ENCODE measurements at regions not wholly inside any gene's neighbourhood (a gene's known extent, or its start where the extent isn't known, plus 50 kb on each side); places are given as distances from the start of the nearest gene placed in this dataset.

- no peak overlapping the region for H3K4me3 ChIP-seq (ENCODE audit: low read depth, low read length)
- DNase-seq (ENCODE audit: low read depth), result no peak
- TF ChIP-seq CTCF (conservative IDR thresholded peaks at IDR 0.05; ENCODE audit: low read depth, low read length), result no peak
Measured at GRCh38 chr16:87133966-87134627, 183.1 kb downstream of the C16orf95 start.

GRCh38 chr16:87134628-87134995, 182.6 kb downstream of the C16orf95 start:
- no peak for DNase-seq (ENCODE audit: low read depth)
- TF ChIP-seq CTCF (conservative IDR thresholded peaks at IDR 0.05; ENCODE audit: low read depth, low read length), result no peak
- H3K4me3 ChIP-seq (ENCODE audit: low read depth, low read length), result no peak overlapping the region

GRCh38 chr16:87135246-87136030, 181.8 kb downstream of the C16orf95 start:
- no peak for TF ChIP-seq CTCF (conservative IDR thresholded peaks at IDR 0.05; ENCODE audit: low read depth, low read length)
- DNase-seq (ENCODE audit: low read depth), result no peak
- H3K4me3 ChIP-seq (ENCODE audit: low read depth, low read length), result no peak overlapping the region

- DNase-seq (ENCODE audit: low read depth), result no peak
- no peak for TF ChIP-seq CTCF (conservative IDR thresholded peaks at IDR 0.05; ENCODE audit: low read depth, low read length)
- no peak overlapping the region for H3K4me3 ChIP-seq (ENCODE audit: low read depth, low read length)
Measured at GRCh38 chr16:87138316-87138715, 178.9 kb downstream of the C16orf95 start.

- H3K4me3 ChIP-seq (ENCODE audit: low read depth, low read length), result no peak overlapping the region
- TF ChIP-seq CTCF (conservative IDR thresholded peaks at IDR 0.05; ENCODE audit: low read depth, low read length), result no peak
- DNase-seq (ENCODE audit: low read depth), result no peak
Measured at GRCh38 chr16:87138738-87139267, 178.4 kb downstream of the C16orf95 start.

- peak; percentile 20 for DNase-seq (ENCODE audit: low read depth)
- no peak for TF ChIP-seq CTCF (conservative IDR thresholded peaks at IDR 0.05; ENCODE audit: low read depth, low read length)
- peak overlapping the region; percentile 29 for H3K4me3 ChIP-seq (ENCODE audit: low read depth, low read length)
Measured at GRCh38 chr16:87140211-87141200, 176.7 kb downstream of the C16orf95 start.
